ENCODE measurements at regions not wholly inside any gene's neighbourhood (a gene's known extent, or its start where the extent isn't known, plus 50 kb on each side); places are given as distances from the start of the nearest gene placed in this dataset.

DNA sequence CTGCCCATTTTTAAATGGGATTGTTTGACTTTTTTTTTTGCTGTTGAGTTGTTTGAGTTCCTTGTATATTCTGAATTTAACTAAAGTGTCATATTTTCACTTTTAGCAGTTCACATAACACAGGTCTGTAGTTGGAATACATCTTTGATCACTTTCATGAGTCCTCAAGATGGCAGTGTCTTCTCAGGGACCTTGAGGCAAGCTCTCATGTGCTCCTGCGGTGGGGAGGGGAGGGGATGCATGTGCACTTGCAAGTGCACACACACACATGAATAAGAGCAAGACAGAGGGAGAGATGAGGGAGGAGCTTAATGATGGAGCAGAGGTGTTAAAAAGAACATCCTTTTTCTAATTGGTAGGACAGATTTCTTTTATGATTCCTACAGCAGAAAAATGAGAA lies 291.4 kb upstream of the OR4E1 start:
- intact Hi-C loops (cut with DNase I; ENCODE audit: low total_unique reads): no loop called here
- WGBS, 2 donors: 79 to 89% methylated on average over 1 of the region's 1 CpG
- no peak for TF ChIP-seq POLR2A (IDR thresholded peaks at IDR 0.05)

GRCh38 chr14:21964180-21964579 lies 290.6 kb upstream of the OR4E1 start:
- H3K4me1 ChIP-seq: no peaks in the 10 kb centered on the region
- intact Hi-C loops (cut with DNase I; ENCODE audit: low total_unique reads): no loop called here
- H3K4me3 ChIP-seq: no peak overlapping the region
- WGBS, 2 donors: 73 to 82% methylated on average over 1 of the region's 1 CpG
- H3K27me3 ChIP-seq: no peaks in the 10 kb centered on the region
- no peak for DNase-seq
- no peak for TF ChIP-seq POLR2A (IDR thresholded peaks at IDR 0.05)
- no peak for TF ChIP-seq CTCF (IDR thresholded peaks at IDR 0.05)
- H3K9me3 ChIP-seq: no peaks in the 10 kb centered on the region
- no peaks in the 10 kb centered on the region for H3K36me3 ChIP-seq (ENCODE audit: low read depth, missing control alignments)
- no peak overlapping the region for H3K27ac ChIP-seq

More for the DNA sequence above, 291.4 kb upstream of the OR4E1 start:
- DNase-seq: no peak
- no peaks in the 10 kb centered on the region for H3K4me1 ChIP-seq
- H3K4me3 ChIP-seq: no peak overlapping the region
- H3K27me3 ChIP-seq: no peaks in the 10 kb centered on the region
- H3K9me3 ChIP-seq: no peaks in the 10 kb centered on the region
- H3K36me3 ChIP-seq (ENCODE audit: low read depth, missing control alignments): no peaks in the 10 kb centered on the region
- H3K27ac ChIP-seq: no peak overlapping the region

DNA sequence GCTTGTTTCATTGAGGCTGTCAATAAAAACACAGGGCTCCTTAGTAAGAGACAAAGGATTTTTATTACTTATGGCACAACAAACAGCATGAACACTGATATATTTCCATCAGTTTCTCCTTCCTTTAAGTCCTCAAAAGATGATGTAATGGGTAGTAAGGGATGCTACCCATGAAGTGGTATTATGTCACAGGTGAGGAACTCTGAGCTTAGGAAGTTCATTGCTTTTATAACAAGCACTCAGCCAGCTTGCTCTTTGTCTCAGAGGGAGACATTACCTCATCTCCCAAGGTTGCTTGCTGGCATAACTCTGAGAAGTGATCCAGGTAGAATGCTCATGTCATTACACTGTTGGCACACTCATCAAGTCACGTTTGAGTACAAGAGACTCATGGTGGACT lies 287.0 kb upstream of the OR4E1 start:
- Histone ChIP-seq H3K9me3 (no peaks in the 10 kb centered on the region), H3K4me3 (no peak overlapping the region), H3K36me3 (ENCODE audit: low read depth, missing control alignments) (no peaks in the 10 kb centered on the region), H3K4me1 (no peaks in the 10 kb centered on the region), H3K27ac (no peak overlapping the region), H3K27me3 (no peaks in the 10 kb centered on the region)
- TF ChIP-seq CTCF (IDR thresholded peaks at IDR 0.05) (no peak), POLR2A (IDR thresholded peaks at IDR 0.05) (no peak)
- 75 to 83% methylated on average over 1 of the region's 1 CpG for WGBS, 2 donors
- intact Hi-C loops (cut with DNase I; ENCODE audit: low total_unique reads): no loop called here
- DNase-seq: no peak

GRCh38 chr14:21941885-21942284 lies 268.3 kb upstream of the OR4E1 start:
- WGBS, 2 donors: 56 to 70% methylated on average over 3 of the region's 3 CpGs
- H3K36me3 ChIP-seq (ENCODE audit: low read depth, missing control alignments): no peaks in the 10 kb centered on the region
- intact Hi-C loops (cut with DNase I; ENCODE audit: low total_unique reads): no loop called here
- no peaks in the 10 kb centered on the region for H3K27me3 ChIP-seq
- no peaks in the 10 kb centered on the region for H3K4me1 ChIP-seq
- H3K9me3 ChIP-seq: no peaks in the 10 kb centered on the region
- TF ChIP-seq POLR2A (IDR thresholded peaks at IDR 0.05): no peak
- TF ChIP-seq CTCF (IDR thresholded peaks at IDR 0.05): no peak
- no peak overlapping the region for H3K27ac ChIP-seq
- H3K4me3 ChIP-seq: no peak overlapping the region
- no peak for DNase-seq

DNA sequence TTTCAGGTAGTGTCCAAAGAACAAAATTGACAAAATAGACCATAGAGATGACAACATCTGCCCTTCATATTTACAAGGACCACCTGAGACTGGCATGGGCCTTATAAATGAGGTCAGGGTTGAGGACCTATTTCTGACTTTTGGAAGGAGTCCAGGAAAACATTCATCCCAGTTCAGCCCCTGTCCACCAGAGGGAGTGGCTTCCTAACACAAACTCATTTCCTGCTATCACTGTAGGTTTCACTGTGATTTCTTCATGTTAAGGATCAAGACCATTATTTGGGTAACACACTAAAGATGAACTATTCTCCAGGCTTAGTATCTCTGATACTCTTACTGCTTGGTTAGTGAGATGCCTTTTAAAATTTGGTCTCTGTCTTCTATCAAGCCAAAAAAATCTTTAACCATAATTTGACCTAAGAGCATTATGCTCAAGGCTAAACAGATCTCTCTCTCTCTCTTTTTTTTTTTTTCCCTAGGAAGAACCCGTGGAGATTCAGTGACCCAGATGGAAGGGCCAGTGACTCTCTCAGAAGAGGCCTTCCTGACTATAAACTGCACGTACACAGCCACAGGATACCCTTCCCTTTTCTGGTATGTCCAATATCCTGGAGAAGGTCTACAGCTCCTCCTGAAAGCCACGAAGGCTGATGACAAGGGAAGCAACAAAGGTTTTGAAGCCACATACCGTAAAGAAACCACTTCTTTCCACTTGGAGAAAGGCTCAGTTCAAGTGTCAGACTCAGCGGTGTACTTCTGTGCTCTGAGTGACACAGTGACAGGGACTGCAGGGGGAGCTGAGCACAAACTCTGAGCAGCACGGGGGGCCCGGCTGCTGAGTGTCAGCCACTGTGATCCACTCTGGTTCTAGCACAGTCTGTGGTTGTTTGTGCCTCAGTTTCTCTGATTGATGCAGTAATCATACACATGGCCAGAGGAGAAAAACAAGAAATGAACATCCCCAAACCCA lies 267.6 kb upstream of the OR4E1 start:
- TF ChIP-seq POLR2A (IDR thresholded peaks at IDR 0.05) (no peak), CTCF (IDR thresholded peaks at IDR 0.05) (peak in 2 of 3 experiments; percentile 17 to 40)
- H3K27ac ChIP-seq: no peak overlapping the region
- 64 to 67% methylated on average over 7 of the region's 7 CpGs for WGBS, 2 donors
- H3K27me3 ChIP-seq: no peaks in the 10 kb centered on the region
- DNase-seq: peak; percentile 33
- intact Hi-C loops (cut with DNase I; ENCODE audit: low total_unique reads): no loop called here
- H3K9me3 ChIP-seq: no peaks in the 10 kb centered on the region
- H3K36me3 ChIP-seq (ENCODE audit: low read depth, missing control alignments): no peaks in the 10 kb centered on the region
- no peaks in the 10 kb centered on the region for H3K4me1 ChIP-seq
- no peak overlapping the region for H3K4me3 ChIP-seq
